ENCODE measurements at regions not wholly inside any gene's neighbourhood (a gene's known extent, or its start where the extent isn't known, plus 50 kb on each side); places are given as distances from the start of the nearest gene placed in this dataset.

GRCh38 chr7:119415682-119416081 lies 857.3 kb upstream of the KCND2 start:
- POLR2A ChIA-PET, result no interaction called here
- BruUV-seq (replicated peaks), result no TSS peak
- intact Hi-C loops (cut with micrococcal nuclease), result no loop called here
- Mint-ChIP-seq H3K27ac (ENCODE audit: low read depth, unreplicated experiment) (no peak overlapping the region), H3K27me3 (ENCODE audit: insufficient read depth, unreplicated experiment) (peaks cover 15% of the 10 kb centered on the region), H3K4me1 (ENCODE audit: insufficient read depth, unreplicated experiment) (no peaks in the 10 kb centered on the region), H3K9me3 (ENCODE audit: unreplicated experiment) (no peaks in the 10 kb centered on the region), H3K36me3 (ENCODE audit: insufficient read depth, unreplicated experiment) (no peaks in the 10 kb centered on the region), H3K4me3 (ENCODE audit: unreplicated experiment) (no peak overlapping the region)
- no peak for DNase-seq (ENCODE audit: unreplicated experiment)
- no peak for TF ChIP-seq CTCF (IDR thresholded peaks at IDR 0.05; ENCODE audit: unreplicated experiment)
- CTCF ChIA-PET, result no interaction called here

DNA sequence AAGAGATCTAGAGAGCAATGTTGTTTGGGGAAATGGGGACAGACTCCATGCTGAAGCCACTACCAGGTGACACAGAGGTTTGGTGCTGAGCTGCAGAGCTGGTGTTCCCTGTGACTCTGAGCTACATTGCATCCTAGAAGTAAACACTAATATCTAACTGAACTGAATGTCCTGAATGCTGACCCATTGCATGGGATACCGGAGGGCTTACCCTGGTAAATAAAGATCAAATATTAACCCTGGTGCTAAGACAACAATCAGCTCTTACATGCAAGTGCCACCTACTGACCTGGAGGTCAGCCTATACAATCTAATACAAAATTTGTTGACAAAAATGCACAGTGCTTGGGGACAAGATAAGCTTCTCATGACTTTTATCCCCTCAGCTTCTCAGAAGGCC lies 851.3 kb upstream of the KCND2 start:
- Mint-ChIP-seq H3K4me3 (ENCODE audit: unreplicated experiment) (no peak overlapping the region), H3K27me3 (ENCODE audit: insufficient read depth, unreplicated experiment) (peaks cover 39% of the 10 kb centered on the region), H3K36me3 (ENCODE audit: insufficient read depth, unreplicated experiment) (no peaks in the 10 kb centered on the region), H3K4me1 (ENCODE audit: insufficient read depth, unreplicated experiment) (no peaks in the 10 kb centered on the region), H3K27ac (ENCODE audit: low read depth, unreplicated experiment) (no peak overlapping the region), H3K9me3 (ENCODE audit: unreplicated experiment) (no peaks in the 10 kb centered on the region)
- no peak for TF ChIP-seq CTCF (IDR thresholded peaks at IDR 0.05; ENCODE audit: unreplicated experiment)
- DNase-seq (ENCODE audit: unreplicated experiment), result no peak
- no TSS peak for BruUV-seq (replicated peaks)
- intact Hi-C loops (cut with micrococcal nuclease), result no loop called here
- CTCF ChIA-PET, result no interaction called here
- POLR2A ChIA-PET, result no interaction called here

DNA sequence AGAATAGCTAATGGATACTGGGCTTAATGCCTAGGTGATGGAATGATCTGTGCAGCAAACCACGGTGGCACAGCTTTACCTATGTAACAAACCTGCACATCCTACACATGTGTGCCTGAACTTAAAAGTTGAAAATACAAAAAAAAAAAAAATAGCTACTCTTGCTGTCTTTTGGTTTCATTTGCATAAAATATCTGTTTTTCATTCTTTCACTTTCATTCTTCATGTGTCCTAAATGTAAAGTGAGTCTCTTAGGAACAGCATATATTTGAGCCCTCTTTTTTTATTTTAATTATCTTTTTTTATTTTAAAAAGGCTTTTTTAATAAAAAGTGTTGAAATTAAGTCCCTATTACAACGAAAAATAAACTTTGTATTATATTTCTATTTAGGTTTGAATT lies 836.1 kb upstream of the KCND2 start:
- ChIA-PET POLR2A (no interaction called here), CTCF (no interaction called here)
- H3K36me3 Mint-ChIP-seq (ENCODE audit: insufficient read depth, unreplicated experiment), result no peaks in the 10 kb centered on the region
- no peak overlapping the region for H3K4me3 Mint-ChIP-seq (ENCODE audit: unreplicated experiment)
- intact Hi-C loops (cut with micrococcal nuclease), result no loop called here
- no peaks in the 10 kb centered on the region for H3K9me3 Mint-ChIP-seq (ENCODE audit: unreplicated experiment)
- no peak for TF ChIP-seq CTCF (IDR thresholded peaks at IDR 0.05; ENCODE audit: unreplicated experiment)
- DNase-seq (ENCODE audit: unreplicated experiment), result no peak
- no peaks in the 10 kb centered on the region for H3K4me1 Mint-ChIP-seq (ENCODE audit: insufficient read depth, unreplicated experiment)
- peaks cover 81% of the 10 kb centered on the region for H3K27me3 Mint-ChIP-seq (ENCODE audit: insufficient read depth, unreplicated experiment)
- no peak overlapping the region for H3K27ac Mint-ChIP-seq (ENCODE audit: low read depth, unreplicated experiment)
- no TSS peak for BruUV-seq (replicated peaks)

- H3K27me3 Mint-ChIP-seq (ENCODE audit: insufficient read depth, unreplicated experiment), result peaks cover 88% of the 10 kb centered on the region
- H3K4me3 Mint-ChIP-seq (ENCODE audit: unreplicated experiment), result no peak overlapping the region
- no peaks in the 10 kb centered on the region for H3K4me1 Mint-ChIP-seq (ENCODE audit: insufficient read depth, unreplicated experiment)
- H3K27ac Mint-ChIP-seq (ENCODE audit: low read depth, unreplicated experiment), result no peak overlapping the region
- intact Hi-C loops (cut with micrococcal nuclease), result no loop called here
- CTCF ChIA-PET, result no interaction called here
- POLR2A ChIA-PET, result no interaction called here
- no peak for DNase-seq (ENCODE audit: unreplicated experiment)
- TF ChIP-seq CTCF (IDR thresholded peaks at IDR 0.05; ENCODE audit: unreplicated experiment), result no peak
- H3K9me3 Mint-ChIP-seq (ENCODE audit: unreplicated experiment), result no peaks in the 10 kb centered on the region
- H3K36me3 Mint-ChIP-seq (ENCODE audit: insufficient read depth, unreplicated experiment), result no peaks in the 10 kb centered on the region
- BruUV-seq (replicated peaks), result no TSS peak
Measured at GRCh38 chr7:119438315-119438714, 834.7 kb upstream of the KCND2 start.

Data from MCF 10A (cell line).